GM23338 (cell line): ENCODE measurements at regions not wholly inside any gene's neighbourhood (a gene's known extent, or its start where the extent isn't known, plus 50 kb on each side); places are given as distances from the start of the nearest gene placed in this dataset.
A peak's percentile ranks its signal among the peaks of the same experiment; 100 is the strongest.

ENCODE experiments used
- ATAC-seq: fragments of 200-7000 bp; cut with Tn5 transposase; 3 replicates; pipeline ENCODE4 v1.9.1; 2020
- DNase-seq: peaks from one replicate; pipeline ENCODE4 v3.0.0-alpha.2; 2015; ENCODE audit warnings: low spot score
- H2AFZ ChIP-seq: fragments of 200-600 bp; sonication (generic); 2 replicates; pipeline ENCODE4 v1.8.0; 2016; ENCODE audit warnings: antibody characterized with exemption, mild to moderate bottlenecking, moderate library complexity
- H3F3A ChIP-seq: fragments of 200-600 bp; sonication (generic); replicated peaks from 2 replicates; pipeline ENCODE4 v1.8.0; 2017; ENCODE audit warnings: antibody characterized with exemption, mixed run types, low read depth
- H3K27ac ChIP-seq: fragments of 200-600 bp; sonication (generic); 2 replicates; pipeline ENCODE4 v1.6.1; 2016; ENCODE audit warnings: low read depth
- H3K27me3 ChIP-seq: fragments of 200-600 bp; sonication (generic); 2 replicates; pipeline ENCODE4 v1.8.0; 2016; ENCODE audit warnings: mild to moderate bottlenecking, mixed run types, moderate library complexity; ENCODE audit not compliant: insufficient read depth
- H3K36me3 ChIP-seq: fragments of 200-600 bp; sonication (generic); 2 replicates; pipeline ENCODE4 v1.8.0; 2016; ENCODE audit warnings: mild to moderate bottlenecking; ENCODE audit not compliant: insufficient read depth
- H3K4me1 ChIP-seq: fragments of 200-600 bp; sonication (generic); 2 replicates; pipeline ENCODE4 v1.8.0; 2016; ENCODE audit warnings: mild to moderate bottlenecking, moderate library complexity; ENCODE audit not compliant: insufficient read depth
- H3K4me2 ChIP-seq: fragments of 200-600 bp; sonication (generic); 2 replicates; pipeline ENCODE4 v1.7.1; 2017; ENCODE audit warnings: mixed run types
- H3K4me3 ChIP-seq: fragments of 200-600 bp; sonication (generic); 2 replicates; pipeline ENCODE4 v1.6.1; 2016; ENCODE audit warnings: mixed run types
- H3K79me2 ChIP-seq: fragments of 200-600 bp; sonication (generic); replicated peaks from 2 replicates; pipeline ENCODE4 v1.8.0; 2017; ENCODE audit warnings: mild to moderate bottlenecking; ENCODE audit not compliant: insufficient read depth
- H3K9me2 ChIP-seq: fragments of 200-600 bp; sonication (generic); 2 replicates; pipeline ENCODE4 v1.8.0; 2017; ENCODE audit not compliant: insufficient read depth
- H4K20me1 ChIP-seq: fragments of 200-600 bp; sonication (generic); replicated peaks from 2 replicates; pipeline ENCODE4 v1.8.0; 2017; ENCODE audit warnings: mild to moderate bottlenecking; ENCODE audit not compliant: insufficient read depth
- H3K27ac Mint-ChIP-seq: 2 replicates; pipeline ENCODE4 v1.8.0; 2020; ENCODE audit warnings: inconsistent platforms, mild to moderate bottlenecking, moderate library complexity, mixed read lengths
- H3K27me3 Mint-ChIP-seq: 3 replicates; pipeline ENCODE4 v1.8.0; 2022; ENCODE audit warnings: low read depth, mild to moderate bottlenecking, moderate library complexity, mixed read lengths, inconsistent platforms; ENCODE audit not compliant: insufficient read depth, poor library complexity
- H3K36me3 Mint-ChIP-seq: 3 replicates; pipeline ENCODE4 v1.8.0; 2021; ENCODE audit warnings: low read depth, mild to moderate bottlenecking, inconsistent platforms, moderate library complexity, mixed read lengths
- H3K4me1 Mint-ChIP-seq: 3 replicates; pipeline ENCODE4 v1.8.0; 2020; ENCODE audit warnings: mild to moderate bottlenecking, inconsistent platforms, mixed read lengths
- H3K4me3 Mint-ChIP-seq: 3 replicates; pipeline ENCODE4 v1.8.0; 2021; ENCODE audit warnings: moderate library complexity, mild to moderate bottlenecking, inconsistent platforms, mixed read lengths
- H3K9me3 Mint-ChIP-seq: 3 replicates; pipeline ENCODE4 v1.8.0; 2020; ENCODE audit warnings: moderate library complexity, mild to moderate bottlenecking, inconsistent platforms, mixed read lengths
- CREB1 ChIP-seq: fragments of 250-450 bp; sonication (Bioruptor Pico); IDR thresholded peaks from 2 replicates; pipeline ENCODE4 v1.5.0; 2020; ENCODE audit warnings: low read depth, mild to moderate bottlenecking, moderate library complexity
- ETS1 ChIP-seq: IDR thresholded peaks from 2 replicates; pipeline ENCODE4 v1.6.1; 2016; ENCODE audit warnings: antibody characterized with exemption
- EZH2 ChIP-seq: fragments of 200-600 bp; sonication (generic); IDR thresholded peaks from one replicate; pipeline ENCODE4 v1.8.0; 2017; ENCODE audit warnings: antibody characterized with exemption, mild to moderate bottlenecking, low read depth; ENCODE audit not compliant: unreplicated experiment
- EZH2phosphoT487 ChIP-seq: fragments of 200-600 bp; sonication (generic); IDR thresholded peaks from one replicate; pipeline ENCODE4 v1.8.1; 2018; ENCODE audit warnings: antibody characterized with exemption; ENCODE audit not compliant: unreplicated experiment
- JUNB ChIP-seq: IDR thresholded peaks from one replicate; pipeline ENCODE4 v1.6.1; 2016; ENCODE audit warnings: antibody characterized with exemption; ENCODE audit not compliant: unreplicated experiment
- NANOG ChIP-seq: IDR thresholded peaks from 2 replicates; pipeline ENCODE4 v1.6.1; 2016; ENCODE audit warnings: antibody characterized with exemption, borderline replicate concordance
- POLR2AphosphoS5 ChIP-seq: IDR thresholded peaks from 2 replicates; pipeline ENCODE4 v1.6.1; 2016; ENCODE audit warnings: antibody characterized with exemption, low read depth
- STAT1 ChIP-seq: IDR thresholded peaks from one replicate; pipeline ENCODE4 v1.6.1; 2016; ENCODE audit warnings: antibody characterized with exemption; ENCODE audit not compliant: unreplicated experiment
- ZNF114 ChIP-seq: fragments of 250-450 bp; sonication (Bioruptor Pico); IDR thresholded peaks from 2 replicates; pipeline ENCODE4 v1.5.0; 2020; ENCODE audit warnings: mild to moderate bottlenecking, moderate library complexity
- ZNF331 ChIP-seq: fragments of 250-450 bp; sonication (Bioruptor Pico); IDR thresholded peaks from 2 replicates; pipeline ENCODE4 v1.5.0; 2020; ENCODE audit warnings: low read depth, mild to moderate bottlenecking, moderate library complexity

DNA sequence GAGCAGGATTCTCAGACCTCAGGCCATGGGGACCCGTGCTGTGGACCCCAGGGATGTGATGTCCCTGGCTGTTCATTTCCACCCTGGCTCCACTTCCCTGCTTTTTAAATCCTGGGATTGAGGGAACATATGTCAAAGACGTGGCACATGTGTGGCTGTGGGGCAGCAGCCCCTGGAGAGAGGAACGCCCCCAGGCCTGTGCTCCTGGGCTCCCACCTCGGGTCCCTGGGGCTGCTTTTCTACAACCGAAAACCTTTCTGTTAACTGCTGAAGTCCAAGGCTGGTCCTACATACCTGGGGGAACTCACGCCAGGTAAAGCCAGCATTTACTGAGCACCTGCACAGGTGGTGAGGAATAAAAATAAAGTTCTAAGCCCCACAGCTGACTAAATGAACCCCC, 102.3 kb upstream of the FRMD1 start:
- H3K9me3 Mint-ChIP-seq: peaks cover 11% of the 10 kb centered on the region
- no peaks in the 10 kb centered on the region for H3K27me3 ChIP-seq
- ATAC-seq (no peak), DNase-seq (no peak)
- no peaks in the 10 kb centered on the region for H4K20me1 ChIP-seq
- no peaks in the 10 kb centered on the region; the same call in 1 of the 3 replicates for H3K36me3 Mint-ChIP-seq
- H3K27ac ChIP-seq: no peak overlapping the region
- peaks cover 6% of the 10 kb centered on the region for H3K27me3 Mint-ChIP-seq
- H3K4me1 ChIP-seq: peaks cover 32% of the 10 kb centered on the region
- H2AFZ ChIP-seq: peak overlapping the region; percentile 29; the same call in 1 of the 2 replicates
- no peaks in the 10 kb centered on the region for H3K36me3 ChIP-seq
- no peaks in the 10 kb centered on the region for H3K9me2 ChIP-seq
- H3K4me1 Mint-ChIP-seq: peaks cover 42% of the 10 kb centered on the region
- peak overlapping the region; percentile 70; the same call in 1 of the 2 replicates for H3K27ac Mint-ChIP-seq
- H3K4me3 Mint-ChIP-seq: no peak overlapping the region
- H3K4me2 ChIP-seq: no peak overlapping the region
- H3K4me3 ChIP-seq: no peak overlapping the region
- H3F3A ChIP-seq: no peaks in the 10 kb centered on the region
- H3K79me2 ChIP-seq: no peaks in the 10 kb centered on the region
- no peak for TF ChIP-seq CREB1 (CRISPR knock-in tag)

GRCh38 chr6:168180548-168181011, 101.6 kb upstream of the FRMD1 start:
- Histone ChIP-seq H3F3A (no peaks in the 10 kb centered on the region), H3K4me3 (no peak overlapping the region), H3K4me2 (peak overlapping the region; percentile 28; the same call in 1 of the 2 replicates), H3K27me3 (no peaks in the 10 kb centered on the region), H3K79me2 (no peaks in the 10 kb centered on the region), H3K9me2 (no peaks in the 10 kb centered on the region), H2AFZ (0 out of 2 replicates have a peak overlapping the region, but pooled peaks have one; percentile 35), H4K20me1 (no peaks in the 10 kb centered on the region), H3K27ac (no peak overlapping the region), H3K4me1 (peaks cover 32% of the 10 kb centered on the region), H3K36me3 (no peaks in the 10 kb centered on the region)
- no peak overlapping the region for H3K4me3 Mint-ChIP-seq
- H3K9me3 Mint-ChIP-seq: peaks cover 4% of the 10 kb centered on the region; the same call in 2 of the 3 replicates
- peak; percentile 35 for DNase-seq
- H3K36me3 Mint-ChIP-seq: no peaks in the 10 kb centered on the region; the same call in 1 of the 3 replicates
- peaks cover 6% of the 10 kb centered on the region for H3K27me3 Mint-ChIP-seq
- H3K4me1 Mint-ChIP-seq: peaks cover 47% of the 10 kb centered on the region
- ATAC-seq: peak; percentile 61
- peak overlapping the region; percentile 59; the same call in 1 of the 2 replicates for H3K27ac Mint-ChIP-seq
- TF ChIP-seq POLR2AphosphoS5 (no peak), ZNF331 (CRISPR knock-in tag) (no peak), ZNF114 (no peak)

DNA sequence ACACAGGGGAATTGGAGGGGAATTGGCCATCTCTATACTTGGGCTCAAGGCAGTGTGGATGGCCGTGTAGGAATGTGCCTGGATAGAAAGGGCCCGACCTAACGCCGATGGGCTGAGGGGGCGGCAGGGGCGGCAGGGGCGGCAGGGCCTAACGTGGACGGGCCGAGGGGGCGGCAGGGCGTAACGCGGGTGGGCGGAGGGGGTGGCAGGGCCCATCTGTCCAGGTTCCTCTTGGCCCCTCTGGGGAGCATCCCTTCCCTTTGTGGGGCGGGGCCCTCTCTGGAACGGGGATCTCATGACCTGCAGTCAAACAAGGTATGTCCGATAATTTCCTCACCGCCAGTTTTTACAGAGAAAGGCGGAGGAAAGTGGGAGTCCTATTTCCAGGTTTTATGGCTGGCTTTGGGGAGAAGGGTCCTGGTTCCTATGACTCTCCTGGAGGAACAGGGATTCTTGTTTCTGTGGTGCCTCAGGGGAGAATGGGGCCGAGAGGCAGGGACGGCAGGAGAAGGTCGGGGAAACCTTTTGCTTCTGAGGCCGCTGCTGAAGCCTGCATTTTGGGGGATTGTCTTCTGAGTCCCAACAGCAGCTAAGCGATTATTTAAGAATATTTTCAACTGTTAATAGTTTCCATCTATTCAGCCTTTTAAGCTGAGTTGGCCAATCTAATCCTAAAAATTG, 100.8 kb upstream of the FRMD1 start:
- H3K36me3 Mint-ChIP-seq: no peaks in the 10 kb centered on the region; the same call in 2 of the 3 replicates
- no peaks in the 10 kb centered on the region for H3K9me2 ChIP-seq
- peaks cover 49% of the 10 kb centered on the region for H3K4me1 Mint-ChIP-seq
- peak; percentile 22 for ATAC-seq
- H3K4me3 Mint-ChIP-seq: no peak overlapping the region
- no peaks in the 10 kb centered on the region for H3K27me3 ChIP-seq
- no peak overlapping the region; the same call in none of the 2 replicates for H3K27ac Mint-ChIP-seq
- H3K36me3 ChIP-seq: no peaks in the 10 kb centered on the region
- no peaks in the 10 kb centered on the region for H4K20me1 ChIP-seq
- no peak overlapping the region; the same call in 1 of the 2 replicates for H3K27ac ChIP-seq
- no peak overlapping the region for H2AFZ ChIP-seq
- no peak overlapping the region for H3K4me2 ChIP-seq
- H3K79me2 ChIP-seq: no peaks in the 10 kb centered on the region
- no peaks in the 10 kb centered on the region; the same call in 2 of the 3 replicates for H3K9me3 Mint-ChIP-seq
- no peak for DNase-seq
- peaks cover 32% of the 10 kb centered on the region for H3K4me1 ChIP-seq
- no peak overlapping the region for H3K4me3 ChIP-seq
- H3F3A ChIP-seq: no peaks in the 10 kb centered on the region
- peaks cover 6% of the 10 kb centered on the region for H3K27me3 Mint-ChIP-seq
- TF ChIP-seq EZH2phosphoT487: no peak
- no peak for TF ChIP-seq STAT1
- TF ChIP-seq CREB1 (CRISPR knock-in tag): no peak
- no peak for TF ChIP-seq POLR2AphosphoS5
- no peak for TF ChIP-seq NANOG
- no peak for TF ChIP-seq EZH2
- TF ChIP-seq ETS1: no peak
- no peak for TF ChIP-seq JUNB
- TF ChIP-seq ZNF331 (CRISPR knock-in tag): no peak
